Right lobe of liver (tissue), 4 donors: ENCODE measurements at regions not wholly inside any gene's neighbourhood (a gene's known extent, or its start where the extent isn't known, plus 50 kb on each side); places are given as distances from the start of the nearest gene placed in this dataset.

Experiments
- CTCF ChIP-seq, 4 donors: fragments of 200-600 bp in 3 of 4; fragments of 450-650 bp in 1 of 4; IDR thresholded peaks; one replicate each; pipeline versions ENCODE4 v1.5.1 to v1.8.0; 2016 to 2022; ENCODE audit warnings: antibody characterized with exemption in 4 of 4, mild to moderate bottlenecking in 2 of 4
- POLR2A ChIP-seq: fragments of 450-650 bp; IDR thresholded peaks from one replicate; pipeline ENCODE4 v1.6.1; 2017; ENCODE audit warnings: antibody characterized with exemption, mild to moderate bottlenecking
- donor health status: DM: no; HTN: no; CAD: no.
- donor health status: DM: no; HTN: no; CAD: no.
- donor health status: DM: no; HTN: yes; CAD: no.

- TF ChIP-seq CTCF (IDR thresholded peaks at IDR 0.05) (no peak), POLR2A (no peak)
Observed at GRCh38 chr15:39247574-39247973, 333.3 kb upstream of the THBS1 start.
